Prostate gland (tissue), 2 donors: ENCODE measurements at regions not wholly inside any gene's neighbourhood (a gene's known extent, or its start where the extent isn't known, plus 50 kb on each side); places are given as distances from the start of the nearest gene placed in this dataset.

Experiments
- CTCF ChIP-seq, 4 experiments: fragments of 200-600 bp in 2 of 4; fragments of 450-650 bp in 2 of 4; sonication (generic) in 2 of 4; IDR thresholded peaks; 1 replicate in 3 of 4; 2 replicates in 1 of 4; pipeline ENCODE4 v1.5.1; 2016 to 2019; ENCODE audit warnings: antibody characterized with exemption in 4 of 4, mild to moderate bottlenecking in 2 of 4, moderate library complexity in 2 of 4
- POLR2AphosphoS5 ChIP-seq: sonication (generic); formaldehyde crosslinking; IDR thresholded peaks from one replicate; pipeline ENCODE4 v1.6.1; 2017; ENCODE audit warnings: antibody characterized with exemption

- TF ChIP-seq CTCF (IDR thresholded peaks at IDR 0.05) (no peak), POLR2AphosphoS5 (no peak)
Measured at GRCh38 chr12:90410962-90411361, 544.0 kb downstream of the CCER1 start.
